NB4 (cell line): ENCODE measurements at regions not wholly inside any gene's neighbourhood (a gene's known extent, or its start where the extent isn't known, plus 50 kb on each side); places are given as distances from the start of the nearest gene placed in this dataset.

Source experiments
- DNase-seq: peaks from one replicate; pipeline ENCODE4 v3.0.0; 2010; ENCODE audit warnings: low read depth
- H3K4me3 ChIP-seq: one replicate; pipeline ENCODE4 v1.5.1; 2011; ENCODE audit warnings: mild to moderate bottlenecking, low read depth, low read length, moderate library complexity
- MYC ChIP-seq: IDR thresholded peaks from 2 replicates; pipeline ENCODE4 v1.6.1; 2011; ENCODE audit warnings: low read depth, low read length
- POLR2A ChIP-seq: IDR thresholded peaks from 2 replicates; pipeline ENCODE4 v1.6.1; 2011; ENCODE audit warnings: mild to moderate bottlenecking; ENCODE audit not compliant: insufficient read length; ENCODE audit errors: extremely low read depth
- TF ChIP-seq, protein P1 (sequence below): IDR thresholded peaks from 2 replicates; pipeline ENCODE4 v1.6.1; 2011; ENCODE audit warnings: low read depth, low read length
- TF ChIP-seq, protein P2 (sequence below): IDR thresholded peaks from one replicate; pipeline ENCODE4 v1.5.1; 2012; ENCODE audit warnings: low read depth, low read length

DNA sequence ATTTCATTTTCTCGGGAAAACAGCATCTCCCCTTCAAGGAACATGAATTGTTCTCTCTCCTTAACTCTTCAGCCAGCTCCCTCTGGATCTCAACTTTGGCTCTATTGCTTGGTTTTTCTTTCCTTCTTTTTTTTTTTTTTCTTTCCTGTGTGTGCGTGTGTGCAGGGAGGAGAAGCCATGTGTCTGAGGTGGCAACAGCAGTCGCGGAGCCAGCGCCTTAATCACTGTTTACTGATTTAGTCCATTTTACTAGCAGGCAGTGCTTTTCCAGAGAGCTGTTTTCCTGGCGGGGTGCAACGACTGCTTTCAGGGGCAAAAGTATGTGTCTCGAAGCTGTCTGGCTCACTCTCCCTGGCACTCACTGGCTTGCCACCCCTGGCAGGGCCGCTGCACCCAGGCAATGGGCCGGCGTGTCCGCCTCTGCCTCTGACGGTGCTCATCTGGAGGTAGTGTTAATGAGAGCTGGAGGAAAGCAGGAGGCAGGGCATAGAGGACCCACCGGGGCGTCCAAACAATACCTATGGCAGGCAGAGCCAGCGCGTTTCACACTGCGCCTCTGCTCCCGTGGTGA lies 835.4 kb upstream of the NR2F2 start:
- H3K4me3 ChIP-seq: no peak overlapping the region
- DNase-seq: no peak
- TF ChIP-seq POLR2A (no peak), MYC (no peak)
- TF ChIP-seq, protein P1, sequence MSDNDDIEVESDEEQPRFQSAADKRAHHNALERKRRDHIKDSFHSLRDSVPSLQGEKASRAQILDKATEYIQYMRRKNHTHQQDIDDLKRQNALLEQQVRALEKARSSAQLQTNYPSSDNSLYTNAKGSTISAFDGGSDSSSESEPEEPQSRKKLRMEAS: no peak
- TF ChIP-seq, protein P2, sequence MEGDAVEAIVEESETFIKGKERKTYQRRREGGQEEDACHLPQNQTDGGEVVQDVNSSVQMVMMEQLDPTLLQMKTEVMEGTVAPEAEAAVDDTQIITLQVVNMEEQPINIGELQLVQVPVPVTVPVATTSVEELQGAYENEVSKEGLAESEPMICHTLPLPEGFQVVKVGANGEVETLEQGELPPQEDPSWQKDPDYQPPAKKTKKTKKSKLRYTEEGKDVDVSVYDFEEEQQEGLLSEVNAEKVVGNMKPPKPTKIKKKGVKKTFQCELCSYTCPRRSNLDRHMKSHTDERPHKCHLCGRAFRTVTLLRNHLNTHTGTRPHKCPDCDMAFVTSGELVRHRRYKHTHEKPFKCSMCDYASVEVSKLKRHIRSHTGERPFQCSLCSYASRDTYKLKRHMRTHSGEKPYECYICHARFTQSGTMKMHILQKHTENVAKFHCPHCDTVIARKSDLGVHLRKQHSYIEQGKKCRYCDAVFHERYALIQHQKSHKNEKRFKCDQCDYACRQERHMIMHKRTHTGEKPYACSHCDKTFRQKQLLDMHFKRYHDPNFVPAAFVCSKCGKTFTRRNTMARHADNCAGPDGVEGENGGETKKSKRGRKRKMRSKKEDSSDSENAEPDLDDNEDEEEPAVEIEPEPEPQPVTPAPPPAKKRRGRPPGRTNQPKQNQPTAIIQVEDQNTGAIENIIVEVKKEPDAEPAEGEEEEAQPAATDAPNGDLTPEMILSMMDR: no peak

DNA sequence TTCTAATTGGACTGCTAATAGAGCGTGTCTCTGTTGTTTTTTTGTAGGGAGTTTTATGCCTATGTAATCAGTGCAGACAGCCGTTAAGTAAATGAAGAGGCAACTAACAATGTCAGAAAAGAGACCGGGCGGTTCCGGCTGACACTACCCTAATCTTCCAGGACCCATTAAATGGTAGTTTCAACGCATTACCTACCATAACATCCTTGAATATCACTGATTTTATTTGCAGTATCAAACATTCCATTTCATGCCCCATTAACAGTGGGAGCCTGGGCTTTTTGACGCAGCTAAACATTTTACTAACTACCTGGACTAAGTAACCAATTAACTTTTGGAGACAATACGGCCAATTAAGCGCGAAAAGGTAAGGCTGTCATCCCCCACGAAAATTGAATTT lies 832.9 kb upstream of the NR2F2 start:
- H3K4me3 ChIP-seq: no peak overlapping the region
- DNase-seq: no peak
- TF ChIP-seq, protein P2: no peak
- TF ChIP-seq, protein P1: no peak
- TF ChIP-seq POLR2A (no peak), MYC (no peak)

GRCh38 chr15:95498961-95499360 lies 831.5 kb upstream of the NR2F2 start:
- no peak overlapping the region for H3K4me3 ChIP-seq
- TF ChIP-seq, protein P2: no peak
- TF ChIP-seq POLR2A: no peak
- no peak for TF ChIP-seq MYC
- TF ChIP-seq, protein P1: no peak

DNA sequence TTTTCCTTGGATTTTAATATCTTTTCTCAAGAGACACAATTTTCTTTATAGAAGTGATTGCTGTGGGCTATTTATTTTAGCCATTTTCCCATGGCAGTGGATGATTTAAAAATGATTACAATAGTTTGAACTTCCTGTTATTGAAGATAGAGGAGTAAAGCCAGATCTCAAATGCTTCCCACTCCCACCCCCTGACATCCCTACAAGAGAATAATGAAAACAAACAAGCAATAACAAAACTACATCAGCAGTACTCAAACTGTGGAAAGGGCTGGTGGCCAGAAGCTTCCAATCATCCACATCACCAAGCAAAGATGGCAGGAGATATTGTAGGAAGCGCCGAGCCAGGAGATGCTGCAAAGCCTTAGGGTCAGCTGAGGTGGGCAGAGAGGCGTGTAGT lies 831.1 kb upstream of the NR2F2 start:
- no peak overlapping the region for H3K4me3 ChIP-seq
- TF ChIP-seq, protein P2: no peak
- no peak for TF ChIP-seq MYC
- TF ChIP-seq, protein P1: no peak
- no peak for TF ChIP-seq POLR2A
- DNase-seq: no peak

More at GRCh38 chr15:95498961-95499360, 831.5 kb upstream of the NR2F2 start:
- DNase-seq: no peak

GRCh38 chr15:95501865-95502264 lies 828.6 kb upstream of the NR2F2 start:
- no peak for DNase-seq
- no peak overlapping the region for H3K4me3 ChIP-seq
- no peak for TF ChIP-seq MYC
- TF ChIP-seq, protein P2: no peak
- TF ChIP-seq, protein P1: no peak
- no peak for TF ChIP-seq POLR2A

- TF ChIP-seq MYC: no peak
- TF ChIP-seq POLR2A: no peak
- TF ChIP-seq, protein P2: no peak
- TF ChIP-seq, protein P1: no peak
- DNase-seq: no peak
- H3K4me3 ChIP-seq: no peak overlapping the region
These were observed 827.4 kb upstream of the NR2F2 start for GRCh38 chr15:95503107-95503506.
